T-helper 17 cell (primary cell): ENCODE measurements at regions not wholly inside any gene's neighbourhood (a gene's known extent, or its start where the extent isn't known, plus 50 kb on each side); places are given as distances from the start of the nearest gene placed in this dataset.
"Not testable (repeated sequence)": the region's sequence is repeated elsewhere in the genome, so short reads cannot be mapped to it uniquely, and the experiment has no call there.

Experiments
- ATAC-seq: fragments of 150-1000 bp; cut with Tn5 transposase; 2 replicates; pipeline ENCODE4 v1.10.0; 2021; ENCODE audit warnings: mild to moderate bottlenecking, moderate library complexity
- DNase-seq, 3 donors: peaks; one replicate each; pipeline versions ENCODE4 v3.0.0 to v3.0.0-alpha.2; 2020 to 2021
- H3K9me3 ChIP-seq: one replicate; pipeline ENCODE4 v1.7.0; 2013; ENCODE audit warnings: low read length, mild to moderate bottlenecking; ENCODE audit not compliant: control insufficient read depth, poor library complexity, severe bottlenecking
- H3K27ac Mint-ChIP-seq: one replicate; pipeline ENCODE4 v1.8.0; 2022; ENCODE audit warnings: mild to moderate bottlenecking, moderate library complexity, mixed read lengths
- H3K27me3 Mint-ChIP-seq: one replicate; pipeline ENCODE4 v1.8.0; 2022; ENCODE audit warnings: mixed read lengths
- H3K36me3 Mint-ChIP-seq: one replicate; pipeline ENCODE4 v1.8.0; 2022; ENCODE audit warnings: low read depth, mixed read lengths
- H3K4me1 Mint-ChIP-seq: one replicate; pipeline ENCODE4 v1.8.0; 2022; ENCODE audit warnings: mild to moderate bottlenecking, mixed read lengths
- H3K4me3 Mint-ChIP-seq: one replicate; pipeline ENCODE4 v1.8.0; 2022; ENCODE audit warnings: mild to moderate bottlenecking, moderate library complexity, mixed read lengths

DNA sequence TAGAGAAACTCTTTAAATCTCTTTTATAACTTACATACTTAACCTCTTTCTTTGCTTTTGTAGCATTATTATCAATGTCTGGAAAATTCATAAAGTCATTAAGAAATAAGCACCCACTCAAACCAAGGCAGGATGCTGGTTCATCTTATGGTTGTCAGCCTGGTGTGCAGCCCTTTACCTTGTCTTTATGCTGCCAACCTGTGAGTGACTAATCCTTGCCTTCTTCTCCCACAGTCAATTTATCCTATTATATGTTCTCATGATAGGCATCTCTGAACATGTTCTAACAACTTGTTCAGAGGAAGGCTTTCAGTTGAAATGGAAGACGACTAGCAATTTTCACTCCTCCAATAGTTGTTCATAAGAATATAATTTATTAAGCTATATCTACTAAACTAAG is 186.9 kb upstream of the CAND1 start:
- Mint-ChIP-seq H3K4me3 (no peak overlapping the region), H3K27ac (no peak overlapping the region), H3K36me3 (no peaks in the 10 kb centered on the region), H3K27me3 (peaks cover 25% of the 10 kb centered on the region), H3K4me1 (no peaks in the 10 kb centered on the region)
- DNase-seq (no peak), ATAC-seq (no peak)
- H3K9me3 ChIP-seq, result no peaks in the 10 kb centered on the region

DNA sequence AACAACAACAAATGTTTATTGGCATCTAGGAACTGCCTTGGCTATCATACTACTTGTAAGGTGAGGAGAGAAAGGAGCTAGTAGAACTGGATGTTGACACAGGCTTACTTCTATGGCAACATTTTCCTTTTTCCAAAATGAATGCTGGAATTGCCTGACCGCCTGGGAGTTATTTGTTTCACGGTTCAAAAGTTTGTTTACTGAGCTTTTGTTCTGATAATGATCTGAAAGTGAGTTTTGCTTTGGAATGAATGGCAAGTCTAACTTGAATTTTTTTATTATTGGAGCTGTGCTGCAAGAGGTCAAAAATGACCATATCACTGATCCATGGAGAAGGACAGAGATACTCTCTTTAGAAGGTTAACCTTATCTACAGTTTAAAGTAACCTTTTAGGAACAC is 183.5 kb upstream of the CAND1 start:
- no peak overlapping the region for H3K27ac Mint-ChIP-seq
- DNase-seq (no peak), ATAC-seq (no peak)
- H3K4me1 Mint-ChIP-seq, result no peaks in the 10 kb centered on the region
- peaks cover 37% of the 10 kb centered on the region for H3K27me3 Mint-ChIP-seq
- H3K4me3 Mint-ChIP-seq, result no peak overlapping the region
- H3K9me3 ChIP-seq, result no peaks in the 10 kb centered on the region
- H3K36me3 Mint-ChIP-seq, result no peaks in the 10 kb centered on the region

DNA sequence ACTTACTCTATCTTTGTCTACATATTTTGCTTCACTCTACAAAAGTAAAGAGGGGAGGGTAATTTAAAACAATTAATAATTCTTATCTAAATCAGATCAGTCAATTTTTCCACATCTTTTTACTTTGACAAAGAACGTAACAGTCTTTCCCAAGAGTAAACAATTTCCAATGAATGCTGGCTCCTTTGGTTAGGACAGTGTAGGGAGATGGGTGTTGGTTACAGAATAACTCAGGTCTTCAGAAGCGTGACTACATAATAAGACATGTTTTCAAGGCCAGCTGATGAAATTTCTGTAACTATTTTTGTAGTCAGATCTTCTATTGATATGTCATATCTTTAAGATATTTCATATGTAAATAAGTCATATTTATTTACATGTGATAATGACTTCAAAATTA is 183.0 kb upstream of the CAND1 start:
- no peaks in the 10 kb centered on the region for H3K36me3 Mint-ChIP-seq
- ATAC-seq (no peak), DNase-seq (no peak)
- no peaks in the 10 kb centered on the region for H3K9me3 ChIP-seq
- H3K27me3 Mint-ChIP-seq, result peaks cover 42% of the 10 kb centered on the region
- no peak overlapping the region for H3K27ac Mint-ChIP-seq
- no peak overlapping the region for H3K4me3 Mint-ChIP-seq
- no peaks in the 10 kb centered on the region for H3K4me1 Mint-ChIP-seq

DNA sequence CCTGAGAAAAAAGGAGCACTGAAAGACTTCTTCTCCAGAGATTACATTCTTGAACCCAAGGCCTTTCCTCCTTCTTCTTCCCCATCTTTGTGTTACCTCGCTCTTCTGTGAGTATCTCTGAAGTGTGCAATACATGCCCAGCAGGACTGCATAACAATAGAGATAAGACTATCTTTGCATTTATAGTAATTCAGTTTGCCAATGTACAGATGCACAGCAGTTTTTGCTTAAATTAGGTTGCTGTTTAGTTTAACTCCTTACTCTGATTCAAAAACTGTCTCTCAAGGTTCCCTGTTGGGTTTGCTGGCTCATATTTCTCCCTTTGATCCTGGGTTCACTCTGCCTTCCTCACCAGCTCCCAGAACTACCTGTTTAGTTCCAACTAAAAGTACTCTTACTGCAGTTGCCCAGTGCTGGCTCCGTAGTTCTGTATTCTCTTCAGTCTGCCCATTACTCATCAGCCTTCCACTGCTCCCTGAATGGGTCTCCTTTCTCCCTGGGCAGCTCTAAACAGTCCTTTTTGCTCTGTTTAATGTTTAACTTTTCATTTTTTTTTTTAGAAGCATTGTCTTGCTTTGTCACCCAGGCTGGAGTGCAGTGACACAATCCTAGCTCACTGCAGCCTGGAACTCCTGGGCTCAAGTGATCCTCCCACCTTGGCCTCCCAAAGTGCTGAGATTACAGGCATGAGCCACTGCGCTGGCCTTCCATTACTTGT is 180.6 kb upstream of the CAND1 start:
- Mint-ChIP-seq H3K27ac (peak overlapping the region; percentile 10), H3K4me1 (no peaks in the 10 kb centered on the region), H3K4me3 (no peak overlapping the region), H3K36me3 (peaks cover 2% of the 10 kb centered on the region), H3K27me3 (peaks cover 45% of the 10 kb centered on the region)
- H3K9me3 ChIP-seq, result no peaks in the 10 kb centered on the region
- no peak for DNase-seq
- ATAC-seq, result no peak

DNA sequence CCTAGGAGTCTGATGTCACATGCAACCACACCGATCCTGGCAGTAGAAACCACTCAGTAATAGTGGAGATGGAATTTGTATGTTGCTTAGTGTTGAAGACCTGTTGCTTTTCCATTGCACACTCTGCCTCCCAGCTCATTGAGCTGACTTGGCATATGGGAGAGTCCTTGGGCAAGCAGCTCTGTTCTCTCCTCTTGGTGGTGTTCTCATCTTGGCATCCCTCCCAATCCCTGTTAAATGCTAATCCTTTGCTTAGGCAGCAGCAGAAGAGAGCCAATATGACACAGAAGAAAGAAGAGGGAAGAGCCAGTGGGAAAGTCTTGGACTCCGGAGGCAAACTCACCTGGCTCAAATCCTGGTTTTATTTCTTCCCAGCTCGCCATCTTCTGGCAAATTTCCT is 178.0 kb upstream of the CAND1 start:
- Mint-ChIP-seq H3K27ac (no peak overlapping the region), H3K27me3 (peaks cover 30% of the 10 kb centered on the region), H3K4me3 (no peak overlapping the region), H3K36me3 (peaks cover 2% of the 10 kb centered on the region), H3K4me1 (no peaks in the 10 kb centered on the region)
- H3K9me3 ChIP-seq, result no peaks in the 10 kb centered on the region
- DNase-seq, result no peak
- ATAC-seq, result no peak

DNA sequence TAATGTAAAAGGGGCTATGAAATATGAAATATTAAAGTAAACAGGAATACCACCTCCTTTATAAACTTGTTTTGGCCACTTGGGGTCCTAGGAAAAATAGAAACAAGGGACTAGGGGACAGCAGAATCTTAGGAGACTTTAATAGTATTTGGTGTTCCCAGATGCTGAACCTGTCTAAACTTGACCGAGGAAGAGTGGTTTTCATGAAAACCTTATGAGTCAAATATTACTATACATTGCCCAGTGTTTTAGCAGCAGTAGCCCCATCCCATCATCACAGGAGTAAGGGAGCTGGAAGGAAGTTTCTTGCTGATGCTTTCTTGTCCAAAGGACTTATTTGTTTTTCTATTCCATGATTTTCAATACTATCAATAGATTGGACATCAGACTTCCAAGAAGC is 177.5 kb upstream of the CAND1 start:
- Mint-ChIP-seq H3K4me3 (no peak overlapping the region), H3K36me3 (peaks cover 2% of the 10 kb centered on the region), H3K27me3 (peaks cover 34% of the 10 kb centered on the region), H3K27ac (no peak overlapping the region), H3K4me1 (no peaks in the 10 kb centered on the region)
- DNase-seq, result no peak
- no peaks in the 10 kb centered on the region for H3K9me3 ChIP-seq
- no peak for ATAC-seq

DNA sequence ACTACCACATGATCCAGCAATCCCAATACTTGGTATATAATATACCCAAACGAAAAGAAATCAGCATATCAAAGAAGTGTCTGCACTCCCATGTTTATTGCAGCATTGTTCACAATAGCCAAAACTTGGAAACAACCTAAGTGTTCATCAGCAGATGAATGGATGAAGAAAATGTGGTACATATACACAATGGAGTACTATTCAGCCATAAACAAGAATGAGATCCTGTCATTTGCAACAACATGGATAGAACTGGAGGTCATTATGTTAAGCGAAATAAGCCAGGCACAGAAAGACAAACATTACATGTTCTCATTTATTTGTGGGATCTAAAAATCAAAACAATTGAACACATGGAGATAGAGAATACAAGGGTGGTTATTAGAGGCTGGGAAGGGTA is 176.2 kb upstream of the CAND1 start:
- H3K27me3 Mint-ChIP-seq, result peaks cover 38% of the 10 kb centered on the region
- H3K4me1 Mint-ChIP-seq, H3K27ac Mint-ChIP-seq, H3K36me3 Mint-ChIP-seq, ATAC-seq, DNase-seq, H3K4me3 Mint-ChIP-seq, H3K9me3 ChIP-seq: not testable (repeated sequence)

DNA sequence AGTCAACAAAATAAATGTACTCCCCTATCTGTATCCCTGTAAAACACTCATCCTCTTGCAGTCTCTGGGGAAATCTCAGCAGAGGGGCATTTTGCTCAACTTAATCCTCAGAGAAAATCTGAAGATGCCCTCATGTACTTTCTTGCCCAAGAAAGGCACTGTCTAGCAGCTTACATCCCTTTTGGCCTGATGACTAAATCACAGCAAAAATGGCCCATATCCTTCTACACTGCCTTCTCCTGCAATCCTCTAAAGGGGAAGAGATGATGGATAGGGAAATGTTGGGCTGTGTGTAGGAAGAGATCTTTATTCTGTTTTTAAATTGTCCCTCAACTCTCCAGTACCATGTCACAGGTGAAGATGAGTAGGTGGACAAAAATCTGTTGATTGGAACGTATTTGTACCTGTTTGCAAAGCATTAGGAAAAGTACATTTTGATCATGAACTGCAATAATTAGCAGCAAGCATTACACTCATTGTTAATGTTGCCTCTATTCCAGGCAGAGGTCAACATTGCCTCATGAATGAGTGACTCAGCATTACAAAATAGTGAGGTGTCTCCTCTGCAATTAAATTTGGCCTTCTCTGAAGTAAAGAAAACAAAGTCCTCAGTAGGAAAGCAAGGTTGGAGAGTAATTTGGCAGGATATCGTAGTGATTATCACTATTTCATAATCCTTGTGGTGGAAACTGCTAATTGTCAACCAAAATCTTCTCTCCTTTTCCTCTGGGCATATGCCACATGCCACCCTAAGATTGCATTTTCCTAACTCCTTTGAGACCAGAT is 172.4 kb upstream of the CAND1 start:
- Mint-ChIP-seq H3K27ac (no peak overlapping the region), H3K36me3 (peaks cover 2% of the 10 kb centered on the region), H3K27me3 (peaks cover 20% of the 10 kb centered on the region), H3K4me3 (no peak overlapping the region), H3K4me1 (no peaks in the 10 kb centered on the region)
- ATAC-seq (no peak), DNase-seq (no peak)
- no peaks in the 10 kb centered on the region for H3K9me3 ChIP-seq

DNA sequence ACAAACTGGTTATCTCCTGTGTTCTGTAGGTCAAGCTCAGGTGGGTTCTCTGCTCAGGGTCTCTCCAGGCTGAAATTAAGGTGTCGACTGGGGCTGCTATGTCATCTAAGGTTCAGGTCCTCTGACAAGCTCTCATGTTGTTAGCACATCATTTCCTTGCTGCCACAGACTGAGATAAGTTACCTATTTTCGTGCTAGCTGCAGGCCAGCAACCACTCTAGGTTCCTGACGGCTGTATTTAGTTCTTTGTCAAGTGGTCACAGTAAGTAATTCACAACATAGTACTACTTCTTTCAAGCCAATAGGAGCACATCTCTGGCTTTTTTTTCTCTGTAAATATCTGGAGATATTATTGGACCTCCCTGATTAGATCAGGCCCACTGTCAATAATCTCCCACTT is 169.3 kb upstream of the CAND1 start:
- Mint-ChIP-seq H3K4me3 (no peak overlapping the region), H3K27me3 (peaks cover 12% of the 10 kb centered on the region)
- no peak for ATAC-seq

DNA sequence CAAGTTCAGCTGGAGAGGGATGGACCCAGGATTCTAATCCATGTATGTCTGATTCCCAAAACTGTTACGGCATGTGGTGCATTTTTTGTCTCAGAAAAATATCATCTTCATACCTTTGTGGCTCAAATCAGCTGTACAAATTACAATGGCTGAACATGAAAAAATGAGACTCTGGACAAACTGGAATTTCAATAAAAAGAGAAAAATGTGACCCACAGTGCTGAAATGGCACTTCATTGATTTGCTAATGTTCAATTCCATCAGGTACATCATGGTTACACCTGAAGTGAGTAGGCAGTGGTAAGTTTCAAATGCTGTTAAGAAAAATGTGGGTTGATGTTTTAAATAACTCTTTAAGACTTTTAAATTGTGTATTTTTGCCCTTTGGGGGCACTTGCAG is 165.6 kb upstream of the CAND1 start:
- DNase-seq (no peak), ATAC-seq (no peak)
- Mint-ChIP-seq H3K27me3 (peaks cover 4% of the 10 kb centered on the region), H3K36me3 (peaks cover 2% of the 10 kb centered on the region), H3K27ac (no peak overlapping the region), H3K4me3 (no peak overlapping the region), H3K4me1 (no peaks in the 10 kb centered on the region)
- peaks cover 3% of the 10 kb centered on the region for H3K9me3 ChIP-seq

More for the DNA sequence above, 169.3 kb upstream of the CAND1 start:
- no peaks in the 10 kb centered on the region for H3K9me3 ChIP-seq
- no peak for DNase-seq
- Mint-ChIP-seq H3K27ac (no peak overlapping the region), H3K36me3 (peaks cover 2% of the 10 kb centered on the region), H3K4me1 (no peaks in the 10 kb centered on the region)

DNA sequence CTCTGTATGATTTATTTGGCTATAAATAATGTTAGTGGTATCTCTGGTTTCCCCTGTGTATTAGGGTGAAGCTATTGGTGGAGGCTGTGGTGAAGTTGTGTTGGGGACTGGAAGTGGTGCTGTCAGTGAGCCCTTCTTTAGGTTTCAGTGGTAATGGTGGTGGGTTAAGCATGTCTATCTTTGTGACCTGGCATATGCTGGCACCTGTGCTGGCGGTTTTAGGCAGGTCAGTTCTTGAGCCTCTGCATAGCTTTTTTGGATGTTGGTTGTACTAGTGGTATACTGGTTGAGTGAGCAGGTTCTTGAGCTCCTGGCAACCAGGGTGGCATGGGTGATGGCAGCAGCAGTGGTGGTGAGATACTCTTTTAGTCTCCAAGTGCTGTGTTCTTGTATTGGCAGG is 161.9 kb upstream of the CAND1 start:
- H3K9me3 ChIP-seq, result peaks cover 3% of the 10 kb centered on the region
- Mint-ChIP-seq H3K27ac (no peak overlapping the region), H3K27me3 (no peaks in the 10 kb centered on the region), H3K4me1 (no peaks in the 10 kb centered on the region), H3K36me3 (peaks cover 2% of the 10 kb centered on the region), H3K4me3 (no peak overlapping the region)
- ATAC-seq, result no peak
- DNase-seq, result no peak

DNA sequence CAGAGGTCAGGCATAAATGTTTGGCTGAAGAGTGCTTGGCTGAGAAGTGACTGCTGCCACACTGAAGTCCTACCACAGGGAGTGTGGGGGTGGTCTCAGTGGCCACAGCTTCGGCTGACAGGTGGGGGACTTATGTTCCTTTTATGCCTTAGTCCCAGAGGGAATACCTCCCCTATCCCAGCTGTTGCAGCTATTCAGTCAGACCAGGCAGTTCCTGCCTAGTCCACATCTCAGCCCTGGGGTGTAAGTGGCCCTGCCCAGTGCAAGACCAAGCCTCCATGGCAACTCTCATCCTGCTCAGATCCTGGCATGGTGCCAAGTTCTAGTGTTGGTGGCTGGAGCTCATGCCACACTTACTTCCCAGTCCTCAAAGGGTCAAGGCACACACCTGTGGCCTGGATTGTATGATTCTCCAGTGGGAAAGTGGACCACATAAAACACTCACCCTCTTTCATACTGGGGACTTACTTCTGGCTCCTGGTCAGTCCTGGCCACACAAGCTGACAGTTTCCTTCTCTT is 161.3 kb upstream of the CAND1 start:
- H3K9me3 ChIP-seq, result peaks cover 3% of the 10 kb centered on the region
- no peak for ATAC-seq
- H3K27ac Mint-ChIP-seq, result no peak overlapping the region
- H3K27me3 Mint-ChIP-seq, result no peaks in the 10 kb centered on the region
- H3K36me3 Mint-ChIP-seq, result peaks cover 2% of the 10 kb centered on the region
- no peak for DNase-seq
- no peak overlapping the region for H3K4me3 Mint-ChIP-seq
- no peaks in the 10 kb centered on the region for H3K4me1 Mint-ChIP-seq

DNA sequence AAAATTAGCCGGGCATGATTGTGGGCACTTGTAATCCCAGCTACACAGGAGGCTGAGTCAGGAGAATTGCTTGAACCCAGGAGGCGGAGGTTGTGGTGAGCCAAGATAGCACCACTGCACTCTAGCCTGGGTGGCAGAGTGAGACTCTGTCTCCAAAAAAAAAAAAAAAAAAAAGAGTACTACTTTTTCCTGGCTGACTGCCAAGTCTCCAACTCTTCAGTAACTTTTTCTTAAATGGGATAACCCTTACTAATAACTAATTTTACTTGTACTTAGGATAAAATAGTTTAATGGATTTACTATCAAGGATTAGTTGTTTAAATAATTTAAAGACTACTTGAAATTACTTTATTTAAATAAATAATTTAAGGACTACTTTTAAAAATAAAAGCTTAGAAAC is 158.8 kb upstream of the CAND1 start:
- H3K36me3 Mint-ChIP-seq, H3K4me3 Mint-ChIP-seq, H3K4me1 Mint-ChIP-seq, DNase-seq, H3K27me3 Mint-ChIP-seq, ATAC-seq, H3K9me3 ChIP-seq, H3K27ac Mint-ChIP-seq: not testable (repeated sequence)

DNA sequence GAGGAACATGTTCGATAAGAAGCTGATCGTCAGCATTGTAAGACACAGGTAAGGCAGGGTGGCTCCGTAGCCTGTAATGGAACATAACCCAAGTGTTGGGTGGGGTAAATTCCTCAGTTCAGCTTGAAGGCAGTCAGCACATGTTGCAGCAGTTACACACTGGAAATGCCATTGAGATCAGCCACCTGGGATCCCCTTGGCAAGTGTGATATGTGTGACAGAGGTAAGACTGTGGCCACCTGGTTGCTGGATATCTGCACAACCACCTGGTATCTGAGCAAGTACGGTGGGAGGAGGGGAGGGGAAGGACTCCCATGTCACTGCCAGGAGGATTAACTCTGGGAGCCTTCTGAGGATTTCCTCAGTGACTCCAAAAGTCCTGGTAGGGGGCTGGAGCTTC is 158.0 kb upstream of the CAND1 start:
- peaks cover 3% of the 10 kb centered on the region for H3K9me3 ChIP-seq
- ATAC-seq (no peak), DNase-seq (no peak)
- no peaks in the 10 kb centered on the region for H3K36me3 Mint-ChIP-seq
- H3K4me1 Mint-ChIP-seq, result no peaks in the 10 kb centered on the region
- H3K27me3 Mint-ChIP-seq, result peaks cover 7% of the 10 kb centered on the region
- H3K4me3 Mint-ChIP-seq, result no peak overlapping the region
- H3K27ac Mint-ChIP-seq, result no peak overlapping the region
